K562 (cell line): ENCODE measurements at regions not wholly inside any gene's neighbourhood (a gene's known extent, or its start where the extent isn't known, plus 50 kb on each side); places are given as distances from the start of the nearest gene placed in this dataset.

Experiments used
- ATAC-seq: fragments of 200-7000 bp; cut with Tn5 transposase; 3 replicates; pipeline ENCODE4 v1.9.1; 2020; ENCODE audit warnings: moderate library complexity
- BruUV-seq: library from RNA; stranded (reverse); fragments of 400-500 nt; replicated peaks from 2 replicates; lab custom pipeline; 2021; lab: Mats Ljungman, UMichigan
- CTCF ChIA-PET: fragments of 300-600 bp; formaldehyde crosslinking; extraction: SDS; loops from one replicate; lab custom pipeline; 2021; ENCODE audit warnings: low intra/inter-chr PET ratio; lab: Yijun Ruan, JAX
- POLR2A ChIA-PET: fragments of 300-600, 350-650 bp; sonication (Branson Sonifier 250); formaldehyde crosslinking; extraction: SDS; loops from one replicate; lab custom pipeline; 2021; ENCODE audit warnings: antibody characterized with exemption, inconsistent platforms; lab: Yijun Ruan, JAX
- DNase-seq, 4 experiments: peaks; one replicate each; pipeline versions ENCODE4 v3.0.0 to v3.0.0-alpha.2; 2011 to 2018; ENCODE audit warnings: low spot score in 3 of 4, mixed read lengths in 3 of 4; ENCODE audit errors: extremely low read depth in 1 of 4
- FAIRE-seq: peaks from 2 replicates; lab custom pipeline; 2011; peaks lifted over from hg19 to GRCh38; lab: Jason Lieb, UNC
- H2AFZ ChIP-seq: 2 replicates; pipeline ENCODE4 v1.6.0; 2011; ENCODE audit warnings: low read depth, low read length, control low read depth, inconsistent platforms
- H3K27ac ChIP-seq: fragments of 200-600 bp; 3 replicates; pipeline ENCODE4 v1.8.0; 2011; ENCODE audit warnings: low read depth, mild to moderate bottlenecking, control low read depth, inconsistent platforms, low read length, moderate library complexity, mixed read lengths; ENCODE audit errors: extremely low read depth
- H3K27me3 ChIP-seq, 2 experiments: fragments of 300-600 bp in 1 of 2; 2 replicates in 1 of 2; 3 replicates in 1 of 2; pipeline versions ENCODE4 v1.6.0 to v1.8.0; 2011; ENCODE audit warnings: inconsistent platforms in 2 of 2, low read length in 2 of 2, mild to moderate bottlenecking in 1 of 2, mixed read lengths in 1 of 2, moderate library complexity in 1 of 2; ENCODE audit not compliant: control insufficient read depth in 2 of 2, insufficient read depth in 2 of 2
- H3K36me3 ChIP-seq: fragments of 300-600 bp; 3 replicates; pipeline ENCODE4 v1.8.0; 2011; ENCODE audit warnings: mild to moderate bottlenecking, low read length, inconsistent platforms; ENCODE audit not compliant: control insufficient read depth, insufficient read depth
- H3K4me1 ChIP-seq, 2 experiments: fragments of 200-600 bp in 1 of 2; replicated peaks in 1 of 2; 2 replicates in 1 of 2; 3 replicates in 1 of 2; pipeline versions ENCODE4 v1.5.1 to v1.8.0; 2011; ENCODE audit warnings: inconsistent platforms in 2 of 2, low read length in 2 of 2, mild to moderate bottlenecking in 1 of 2, mixed read lengths in 1 of 2, moderate library complexity in 1 of 2; ENCODE audit not compliant: control insufficient read depth in 2 of 2, insufficient read depth in 2 of 2
- H3K4me2 ChIP-seq: 2 replicates; pipeline ENCODE4 v1.6.1; 2011; ENCODE audit warnings: low read length, control low read depth, inconsistent platforms, mixed read lengths; ENCODE audit not compliant: insufficient read depth
- H3K4me3 ChIP-seq: fragments of 200-600 bp; sonication (generic), shearing (Covaris generic); 2 replicates; pipeline ENCODE4 v1.5.1; 2016; ENCODE audit warnings: control low read depth, inconsistent platforms
- H3K79me2 ChIP-seq: fragments of 200-600 bp; 3 replicates; pipeline ENCODE4 v1.8.0; 2011; ENCODE audit warnings: low read length, inconsistent platforms; ENCODE audit not compliant: control insufficient read depth, insufficient read depth
- H3K9ac ChIP-seq, 2 experiments: 2 replicates each; pipeline versions ENCODE4 v1.6.0 to v1.6.1; 2011; ENCODE audit warnings: low read depth in 2 of 2, low read length in 2 of 2, control low read depth in 1 of 2, inconsistent platforms in 1 of 2, mild to moderate bottlenecking in 1 of 2, mixed read lengths in 1 of 2; ENCODE audit not compliant: insufficient read depth in 1 of 2
- H3K9me1 ChIP-seq: one replicate; pipeline ENCODE4 v1.6.0; 2011; ENCODE audit warnings: inconsistent platforms, mild to moderate bottlenecking, low read length, moderate library complexity; ENCODE audit not compliant: control insufficient read depth, insufficient read depth
- H3K9me3 ChIP-seq: replicated peaks from 2 replicates; pipeline ENCODE4 v1.5.1; 2011; ENCODE audit warnings: low read depth, low read length, inconsistent platforms; ENCODE audit not compliant: control insufficient read depth, insufficient read depth
- H4K20me1 ChIP-seq: replicated peaks from 2 replicates; pipeline ENCODE4 v1.6.1; 2011; ENCODE audit warnings: low read length, inconsistent platforms, mixed read lengths; ENCODE audit not compliant: control insufficient read depth, insufficient read depth
- BDP1 ChIP-seq: IDR thresholded peaks from 3 replicates; pipeline ENCODE4 v1.6.1; 2011; ENCODE audit not compliant: insufficient read length, insufficient read depth
- CEBPZ ChIP-seq: fragments of 150-350 bp; IDR thresholded peaks from 2 replicates; pipeline ENCODE4 v1.6.1; 2014; ENCODE audit warnings: low read depth, mild to moderate bottlenecking, low read length, borderline replicate concordance
- CHD1 ChIP-seq: fragments of 200-600 bp; sonication (generic); IDR thresholded peaks from one replicate; pipeline ENCODE4 v1.6.1; 2012; ENCODE audit warnings: mild to moderate bottlenecking, moderate library complexity, low read length, inconsistent platforms
- E2F3 ChIP-seq: fragments of 250-450 bp; sonication (Bioruptor Pico); IDR thresholded peaks from 2 replicates; pipeline ENCODE4 v1.4.0; 2020; ENCODE audit warnings: mild to moderate bottlenecking
- GATA2 ChIP-seq: sonication (generic); formaldehyde crosslinking; IDR thresholded peaks from 2 replicates; pipeline ENCODE4 v1.4.0; 2020; ENCODE audit warnings: mild to moderate bottlenecking, missing genetic modification reagents
- MLX ChIP-seq, 2 experiments: fragments of 450-650 bp in 1 of 2; sonication (generic) in 1 of 2; formaldehyde crosslinking; conservative IDR thresholded peaks; 2 replicates each; pipeline versions ENCODE4 v1.4.0 to v1.8.1; 2020 to 2022; ENCODE audit warnings: mild to moderate bottlenecking in 1 of 2, missing genetic modification reagents in 1 of 2
- NR0B1 ChIP-seq: fragments of 450-650 bp; IDR thresholded peaks from one replicate; pipeline ENCODE4 v1.6.1; 2018; ENCODE audit warnings: mild to moderate bottlenecking, moderate library complexity; ENCODE audit not compliant: partially characterized antibody
- STAT5A ChIP-seq: IDR thresholded peaks from 2 replicates; pipeline ENCODE4 v1.6.1; 2012; ENCODE audit warnings: low read length, inconsistent platforms, borderline replicate concordance
- ZBTB12 ChIP-seq: fragments of 250-450 bp; sonication (Bioruptor Pico); IDR thresholded peaks from 2 replicates; pipeline ENCODE4 v1.4.0; 2020
- ZBTB33 ChIP-seq: sonication (generic); formaldehyde crosslinking; IDR thresholded peaks from 2 replicates; pipeline ENCODE4 v1.8.1; 2023; ENCODE audit warnings: mild to moderate bottlenecking, missing genetic modification reagents
- ZFPM2 ChIP-seq: fragments of 250-450 bp; sonication (Bioruptor Pico); IDR thresholded peaks from 2 replicates; pipeline ENCODE4 v1.5.1; 2022; ENCODE audit warnings: mild to moderate bottlenecking
- ZNF23 ChIP-seq: fragments of 250-450 bp; sonication (Bioruptor Pico); IDR thresholded peaks from 2 replicates; pipeline ENCODE4 v1.4.0; 2020; ENCODE audit warnings: mild to moderate bottlenecking
- ZNF699 ChIP-seq: fragments of 250-450 bp; sonication (Bioruptor Pico); IDR thresholded peaks from 2 replicates; pipeline ENCODE4 v1.8.0; 2021; ENCODE audit warnings: mild to moderate bottlenecking, moderate library complexity; ENCODE audit not compliant: insufficient replicate concordance
- WGBS: fragments of 100-300 bp; shearing (Covaris generic); methylation state at CpG from one replicate; pipeline ENCODE4 v1.1.6; 2016; ENCODE audit warnings: low coverage, mixed read lengths; ENCODE audit not compliant: insufficient coverage; ENCODE audit errors: missing lambda C conversion rate; 5-methylcytosine and 5-hydroxymethylcytosine counted together
- in situ Hi-C: fragments of 300-500 bp; cut with MboI; formaldehyde crosslinking; loops from 4 replicates; pipeline ENCODE4 v1.15.0; 2018; ENCODE audit warnings: inconsistent platforms, mixed read lengths
- intact Hi-C: fragments of 100-400 bp; cut with micrococcal nuclease; formaldehyde crosslinking; loops from 2 replicates; pipeline ENCODE4 v1.14.2; 2022

- no peaks in the 10 kb centered on the region for H3K9me3 ChIP-seq
- H3K9me1 ChIP-seq: no peaks in the 10 kb centered on the region
- no peak overlapping the region for H3K9ac ChIP-seq
- H3K4me3 ChIP-seq: no peak overlapping the region
- no peak overlapping the region for H2AFZ ChIP-seq
- ChIA-PET CTCF (no interaction called here), POLR2A (no interaction called here)
- intact Hi-C loops (no loop called here), in situ Hi-C loops (no loop called here)
- H3K79me2 ChIP-seq: no peaks in the 10 kb centered on the region
- BruUV-seq: no TSS peak
- H3K27me3 ChIP-seq: no peaks in the 10 kb centered on the region
- H3K27ac ChIP-seq: no peak overlapping the region
- no peaks in the 10 kb centered on the region for H3K36me3 ChIP-seq
- H3K4me1 ChIP-seq: no peaks in the 10 kb centered on the region
- DNase-seq (no peak), ATAC-seq (no peak), FAIRE-seq (no peak)
- no peaks in the 10 kb centered on the region for H4K20me1 ChIP-seq
- WGBS: 0% methylated on average over 5 of the region's 5 CpGs
- H3K4me2 ChIP-seq: no peak overlapping the region
- no peak for TF ChIP-seq ZBTB33 (CRISPR knock-in tag)
- TF ChIP-seq ZNF23 (CRISPR knock-in tag): no peak
- no peak for TF ChIP-seq CHD1
- no peak for TF ChIP-seq NR0B1
- TF ChIP-seq E2F3 (CRISPR knock-in tag): no peak
- TF ChIP-seq ZFPM2 (CRISPR knock-in tag): no peak
- TF ChIP-seq BDP1: no peak
- no peak for TF ChIP-seq GATA2 (CRISPR knock-in tag)
- TF ChIP-seq MLX (CRISPR knock-in tag; conservative IDR thresholded peaks at IDR 0.05): no peak
- no peak for TF ChIP-seq STAT5A
- TF ChIP-seq CEBPZ: no peak
- TF ChIP-seq ZNF699 (CRISPR knock-in tag): no peak
- TF ChIP-seq ZBTB12 (CRISPR knock-in tag): no peak
Measured at GRCh38 chr4:77471821-77472495, 133.7 kb upstream of the CXCL13 start.
